Renal cortex interstitium (tissue), 11 donors: ENCODE measurements at regions not wholly inside any gene's neighbourhood (a gene's known extent, or its start where the extent isn't known, plus 50 kb on each side); places are given as distances from the start of the nearest gene placed in this dataset.
"Not testable (repeated sequence)": the region's sequence is repeated elsewhere in the genome, so short reads cannot be mapped to it uniquely, and the experiment has no call there.

Experiments
- DNase-seq, 11 donors: peaks; one replicate each; pipeline ENCODE4 v3.0.0-alpha.2; 2013; ENCODE audit warnings: low read depth in 9 of 11, low spot score in 4 of 11; ENCODE audit errors: extremely low read depth in 1 of 11

DNA sequence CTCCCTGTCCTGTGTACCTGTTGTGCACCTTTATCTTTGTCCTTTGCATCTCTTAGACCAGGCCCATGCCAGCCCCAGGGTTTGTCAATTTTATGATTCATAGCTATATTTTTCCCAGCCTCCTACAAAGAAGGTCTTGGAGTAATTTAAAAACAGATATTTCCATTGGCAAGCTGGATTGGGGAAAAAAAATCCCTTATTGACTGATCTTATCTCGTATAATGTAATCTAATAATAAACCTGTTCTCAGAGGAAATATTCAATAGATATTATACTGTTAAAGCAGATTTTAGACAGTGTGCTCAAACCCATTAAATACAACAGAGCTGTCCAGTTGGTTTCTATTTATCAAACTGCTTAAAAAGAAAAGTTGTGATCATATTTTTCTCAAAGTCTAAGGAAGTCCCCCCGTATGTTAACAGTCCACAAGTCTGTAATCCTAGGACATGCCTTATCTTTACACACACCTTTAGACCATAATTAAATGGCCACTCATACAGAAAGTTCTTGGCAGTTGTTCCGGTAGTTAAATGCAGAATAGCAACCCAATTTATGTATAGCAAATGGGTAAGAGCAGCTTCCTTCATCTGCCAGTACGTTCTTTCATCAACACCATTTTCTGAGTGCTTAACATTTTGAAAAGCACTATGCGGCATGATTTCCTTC lies 700.9 kb upstream of the NR2F2 start:
- DNase-seq: no peak

DNA sequence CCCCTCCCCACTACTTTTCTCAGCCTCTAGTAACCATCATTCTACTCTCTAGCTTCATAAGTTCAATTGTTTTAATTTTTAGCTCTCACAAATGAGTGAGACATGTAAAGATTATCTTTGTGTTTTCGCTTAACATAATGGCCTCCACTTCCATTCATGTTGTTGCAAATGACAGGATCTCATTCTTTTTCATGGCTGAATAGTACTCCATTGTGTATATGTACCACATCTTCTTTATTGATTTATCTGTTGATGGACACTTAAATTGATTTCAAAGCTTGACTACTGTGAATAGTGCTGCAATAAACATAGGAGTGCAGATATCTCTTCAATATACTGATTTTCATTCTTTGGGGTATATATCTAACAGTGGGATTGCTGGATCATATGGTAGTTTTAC lies 699.8 kb upstream of the NR2F2 start:
- DNase-seq: no peak

DNA sequence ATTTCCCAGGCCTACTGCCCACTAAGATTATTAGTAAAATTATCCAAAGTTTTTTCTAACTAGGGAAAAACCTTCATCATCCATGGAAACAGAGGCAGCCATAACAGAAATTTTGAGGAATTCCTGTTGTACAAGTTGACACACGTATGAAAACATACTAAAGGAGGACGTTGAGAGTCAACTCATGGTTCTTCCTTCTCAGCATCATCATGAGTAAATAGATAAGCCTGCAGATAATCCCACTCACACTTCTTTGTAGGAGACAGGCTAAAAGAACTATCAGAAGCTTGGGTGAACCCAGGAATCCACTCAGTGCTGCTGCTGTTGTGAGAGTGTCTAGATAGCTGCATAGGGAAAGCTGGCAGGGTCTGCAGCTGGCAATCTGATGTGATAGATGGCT lies 694.8 kb upstream of the NR2F2 start:
- DNase-seq: no peak

DNA sequence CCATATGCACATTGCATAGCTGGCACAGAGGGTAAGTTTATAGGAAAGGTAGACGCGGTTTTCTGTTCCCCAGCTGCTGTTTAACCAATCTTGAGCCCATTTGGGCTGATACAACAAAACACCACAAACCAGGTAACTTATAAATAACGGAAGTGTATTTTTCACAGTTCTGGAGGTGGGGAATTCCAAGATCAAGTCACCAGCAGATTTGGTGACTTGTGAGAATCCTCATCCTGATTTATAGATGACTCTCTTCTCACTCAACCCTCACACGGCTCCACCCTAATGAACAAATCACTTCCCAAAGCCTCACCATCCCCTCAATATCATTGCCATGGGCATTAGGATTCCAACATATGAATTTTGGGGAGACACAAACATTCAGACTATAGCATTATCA lies 694.4 kb upstream of the NR2F2 start:
- no peak for DNase-seq

DNA sequence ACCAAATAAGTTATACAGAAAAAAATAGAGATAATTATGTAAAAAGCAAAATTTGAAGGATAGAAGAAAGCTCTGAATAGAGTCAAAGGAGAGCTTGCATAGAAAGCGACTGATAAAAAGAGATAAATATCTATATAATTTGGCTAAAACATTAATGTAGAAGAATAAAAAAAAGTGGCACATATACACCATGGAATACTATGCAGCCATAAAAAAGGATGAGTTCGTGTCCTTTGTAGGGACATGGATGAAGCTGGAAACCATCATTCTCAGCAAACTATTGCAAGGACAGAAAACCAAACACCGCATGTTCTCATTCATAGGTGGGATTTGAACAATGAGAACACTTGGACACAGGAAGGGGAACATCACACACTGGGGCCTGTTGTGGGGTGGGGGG lies 693.3 kb upstream of the NR2F2 start:
- DNase-seq: not testable (repeated sequence)

DNA sequence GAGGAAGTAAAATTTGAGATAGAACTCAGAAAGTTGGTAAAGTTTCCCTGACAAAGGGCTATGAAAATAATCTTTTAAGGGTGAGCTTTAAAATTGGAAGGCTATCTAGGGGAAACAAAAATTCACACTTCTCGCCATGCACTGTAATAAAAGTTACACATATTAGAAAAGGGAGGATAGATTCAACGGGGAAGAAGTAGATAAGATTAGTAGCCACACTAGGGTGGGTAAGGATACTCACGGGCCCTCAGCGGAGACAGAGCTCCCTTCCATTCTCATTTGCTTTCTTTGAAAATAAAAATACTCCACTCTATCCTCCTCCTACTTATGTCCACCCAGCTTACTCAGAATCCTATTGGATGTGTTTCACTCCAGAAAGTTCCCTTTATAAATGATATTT lies 691.3 kb upstream of the NR2F2 start:
- no peak for DNase-seq

DNA sequence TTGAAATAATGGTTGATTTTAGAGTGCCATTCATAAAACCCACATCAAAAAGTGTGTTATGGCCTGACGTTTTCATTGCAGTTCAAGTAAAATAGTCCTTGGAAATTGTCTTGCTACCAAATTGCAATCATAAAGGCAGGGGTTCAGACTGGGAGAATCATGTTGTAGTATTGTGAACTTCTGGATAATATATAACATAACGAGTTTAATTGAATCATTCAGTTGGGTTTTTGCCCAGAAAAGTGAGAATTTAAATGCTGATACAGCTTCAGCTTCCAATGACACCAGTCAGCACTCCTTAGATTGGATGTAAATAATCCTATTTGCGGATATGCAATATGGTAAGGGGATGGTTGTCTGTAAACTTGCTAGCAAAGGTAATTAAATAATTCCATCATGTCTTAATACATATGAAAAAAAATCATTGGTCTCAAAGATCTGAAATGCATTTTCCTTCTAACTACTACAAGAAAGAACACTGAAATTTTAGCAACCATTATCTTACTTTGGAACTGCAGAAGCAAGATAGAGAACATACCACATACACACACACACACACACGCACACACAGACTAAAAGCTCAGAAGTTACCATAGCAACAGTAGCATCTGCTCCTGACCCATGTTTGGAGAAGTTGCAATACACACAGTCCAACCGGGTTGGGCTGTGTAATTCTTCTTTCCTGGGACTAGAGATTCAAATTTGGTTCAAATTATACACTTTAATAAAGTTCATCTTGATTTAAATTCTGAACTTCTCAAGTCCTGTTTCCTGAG lies 686.2 kb upstream of the NR2F2 start:
- DNase-seq: peak in 3 of 11 donors; percentile 42 to 59 (median 53)

DNA sequence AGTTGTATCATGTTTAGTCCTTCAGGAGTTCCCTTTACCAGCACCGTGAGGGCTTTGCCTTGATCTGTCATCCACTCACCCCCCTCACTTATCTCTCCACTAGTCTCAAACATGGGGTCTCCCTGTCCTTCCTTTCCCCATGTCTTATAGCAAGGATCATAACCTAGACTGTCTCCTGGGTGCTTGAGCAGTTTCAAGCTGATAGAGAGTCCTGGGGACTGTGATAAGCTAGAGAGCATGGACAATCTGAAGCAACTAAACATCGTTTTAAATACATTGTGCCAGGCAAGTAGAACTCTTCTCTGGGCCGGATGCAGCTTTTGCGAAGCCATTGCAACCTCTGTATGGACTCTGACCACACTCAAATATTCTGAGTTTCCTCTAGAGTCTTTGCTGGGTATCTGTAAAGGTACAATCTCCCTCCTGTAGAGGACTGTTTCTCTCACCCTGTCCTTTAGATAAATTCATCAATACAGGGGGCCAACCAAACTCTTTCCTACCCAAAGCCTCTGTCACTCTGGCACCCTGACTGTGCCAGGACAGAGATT lies 684.6 kb upstream of the NR2F2 start:
- no peak for DNase-seq

DNA sequence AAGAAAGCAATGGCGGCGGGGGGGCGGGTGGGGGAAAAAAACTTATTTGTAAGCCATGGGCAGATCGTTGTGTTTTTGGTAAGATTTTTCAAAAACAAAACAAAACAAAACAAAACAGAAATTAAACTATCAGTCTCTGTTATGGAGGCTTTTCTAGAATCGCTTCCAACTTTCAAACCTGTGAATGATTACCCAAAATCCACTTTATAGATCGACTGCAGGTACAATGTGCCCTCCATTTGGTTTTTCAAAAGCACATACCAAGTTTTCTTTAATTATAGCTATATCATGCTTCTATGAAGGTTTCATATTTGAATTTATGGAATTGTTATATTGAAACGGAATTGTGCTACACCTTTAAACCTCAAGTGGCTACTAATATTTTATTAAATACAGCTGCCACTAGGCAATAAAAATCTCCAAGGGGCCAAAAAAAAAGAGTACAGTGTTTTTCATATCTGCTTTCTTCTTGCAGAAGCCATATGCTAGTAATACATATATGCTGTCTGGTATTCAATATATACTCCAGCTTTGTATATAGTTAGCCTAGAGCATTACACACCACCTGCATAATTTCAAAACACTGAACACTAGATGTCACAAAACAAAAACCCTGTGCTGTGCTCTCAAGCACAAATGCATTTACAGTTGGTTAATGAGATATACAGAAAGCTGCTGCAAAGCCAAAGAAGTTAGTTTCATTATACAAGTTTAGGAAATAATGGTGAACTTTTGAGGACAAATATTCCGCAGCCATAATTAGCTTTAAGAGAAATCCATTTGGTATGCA lies 683.8 kb upstream of the NR2F2 start:
- DNase-seq: peak in 1 of 11 donors; percentile 36

DNA sequence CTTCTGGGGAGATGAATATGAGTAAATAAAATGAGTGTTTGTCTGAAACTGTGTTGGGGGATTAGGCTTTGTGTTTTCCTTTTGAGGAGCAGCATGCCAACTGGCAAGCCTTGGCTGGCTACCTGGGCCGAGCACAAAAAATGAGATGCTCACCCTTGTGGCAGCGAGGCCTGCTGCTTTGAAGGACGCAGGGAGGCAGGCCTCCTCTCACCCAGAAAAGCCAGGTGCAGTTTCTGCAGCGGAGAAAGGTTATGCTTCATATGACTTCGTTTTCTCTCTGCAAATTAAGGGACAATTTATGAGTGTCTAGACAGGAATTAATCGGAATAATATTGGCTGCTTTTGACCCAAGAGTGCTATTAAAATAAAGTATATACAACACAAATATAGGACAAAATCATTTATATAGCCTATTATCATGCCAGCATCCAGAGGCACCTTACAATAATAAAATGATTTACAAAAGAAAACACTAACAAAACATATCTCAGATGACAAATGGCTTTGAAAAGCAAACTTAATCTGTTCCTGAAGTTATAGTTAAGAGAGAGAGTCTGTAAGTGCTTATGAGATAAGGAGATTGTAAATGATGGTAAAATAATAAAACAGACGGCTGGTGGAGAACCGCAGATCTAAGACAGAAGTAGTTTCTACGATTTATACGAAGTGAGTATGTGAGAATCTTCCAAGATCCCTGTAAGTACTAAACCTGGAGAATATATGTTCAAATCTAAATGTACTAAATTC lies 682.8 kb upstream of the NR2F2 start:
- DNase-seq: no peak

DNA sequence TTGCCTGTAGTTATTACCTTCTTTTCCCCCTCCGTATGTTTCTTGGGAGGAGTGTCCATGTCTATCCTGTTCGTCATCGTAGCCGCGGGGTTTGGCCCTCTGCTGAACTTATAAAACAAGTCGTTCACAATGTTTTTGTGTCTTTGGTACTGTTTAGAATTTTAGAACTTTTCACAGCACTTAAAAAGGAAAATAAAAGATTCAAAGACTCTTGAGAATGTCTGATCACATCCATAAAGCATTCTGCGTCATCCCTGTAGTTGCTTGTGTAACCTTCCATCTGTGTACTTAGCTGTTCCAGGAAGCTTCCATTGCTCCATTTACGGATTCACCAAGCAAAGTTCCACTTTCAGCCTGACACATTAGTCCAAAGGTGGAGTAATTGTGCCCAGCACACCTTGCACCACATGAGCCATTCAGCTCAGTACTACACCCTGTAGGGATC lies 677.1 kb upstream of the NR2F2 start:
- no peak for DNase-seq

DNA sequence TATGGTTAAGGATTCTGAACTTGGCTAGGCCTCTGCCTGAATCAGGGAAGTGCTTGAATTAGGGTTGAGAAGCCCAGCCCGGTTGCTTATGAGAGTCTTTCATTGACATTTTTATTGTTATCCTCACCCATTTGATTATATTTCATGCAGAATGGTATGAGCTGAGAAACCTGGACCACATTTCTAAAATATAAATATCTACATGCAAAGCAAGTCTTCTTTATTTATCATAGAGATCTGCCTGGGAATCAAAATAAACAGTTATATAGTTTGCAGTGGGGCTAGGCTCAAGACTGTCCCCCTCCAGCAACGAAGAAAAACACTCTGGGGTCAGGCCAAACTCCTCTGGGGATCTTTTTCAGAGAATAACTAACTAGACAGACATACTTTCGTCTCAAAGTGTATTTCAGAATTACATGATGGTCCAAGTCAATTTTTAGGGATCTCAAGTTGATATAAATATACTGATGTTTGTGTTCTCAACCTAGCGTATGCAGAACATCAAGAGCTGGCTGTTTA lies 675.4 kb upstream of the NR2F2 start:
- no peak for DNase-seq

DNA sequence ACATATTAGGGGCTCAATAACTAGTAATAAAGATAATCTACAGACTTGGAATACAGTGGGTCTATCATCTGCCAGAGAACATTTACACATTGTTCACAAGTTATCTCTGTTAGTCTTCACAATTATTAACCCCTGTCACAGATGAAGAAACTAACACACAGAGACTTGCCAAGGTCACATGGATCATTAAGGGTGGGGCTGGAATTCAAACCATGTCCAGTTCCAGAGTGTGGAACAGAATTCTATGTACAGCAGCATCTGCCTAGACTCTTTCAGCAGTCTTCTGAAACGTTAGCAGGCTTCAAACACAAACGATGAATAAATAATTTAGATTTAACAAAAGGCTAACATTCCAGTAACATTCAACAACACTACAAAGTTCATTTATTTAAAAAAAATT lies 673.9 kb upstream of the NR2F2 start:
- no peak for DNase-seq

DNA sequence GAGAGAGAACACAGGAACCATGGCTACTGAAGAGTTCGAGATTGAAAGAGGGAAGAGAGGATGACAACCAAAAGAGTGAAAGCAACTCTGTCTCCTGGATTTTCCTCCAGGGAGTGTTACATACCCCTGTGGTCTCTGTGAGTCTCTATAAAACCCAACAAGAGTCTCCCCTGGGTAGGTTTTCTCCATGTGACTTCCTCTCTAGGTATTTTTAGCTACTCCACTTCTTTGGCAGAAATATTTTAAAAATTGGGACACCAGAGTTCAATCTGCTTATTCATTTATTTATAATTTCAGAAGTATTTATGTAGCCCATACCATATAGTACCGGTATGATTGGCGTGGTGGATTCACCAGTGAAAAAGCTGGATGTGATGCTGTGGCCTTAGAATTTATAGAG lies 671.7 kb upstream of the NR2F2 start:
- DNase-seq: no peak

DNA sequence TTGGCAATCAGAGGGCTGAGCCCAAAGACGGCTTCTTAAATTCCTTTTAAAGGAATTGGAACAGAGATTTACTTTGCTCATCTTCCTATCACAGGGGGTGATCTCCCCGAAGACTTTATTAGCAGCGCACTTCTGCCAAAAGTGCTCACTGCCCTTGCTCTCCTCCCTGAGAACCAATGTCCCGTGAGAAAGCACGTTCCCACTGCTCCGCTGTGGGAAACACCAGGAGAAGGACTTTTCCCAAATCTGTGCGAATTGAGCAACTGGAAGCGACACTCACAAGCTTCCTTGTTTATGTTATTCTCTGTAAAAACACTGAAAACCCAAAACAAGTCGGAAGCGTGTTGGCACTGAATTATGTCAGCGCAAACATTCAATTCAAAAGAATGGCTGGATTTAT lies 670.8 kb upstream of the NR2F2 start:
- DNase-seq: no peak

DNA sequence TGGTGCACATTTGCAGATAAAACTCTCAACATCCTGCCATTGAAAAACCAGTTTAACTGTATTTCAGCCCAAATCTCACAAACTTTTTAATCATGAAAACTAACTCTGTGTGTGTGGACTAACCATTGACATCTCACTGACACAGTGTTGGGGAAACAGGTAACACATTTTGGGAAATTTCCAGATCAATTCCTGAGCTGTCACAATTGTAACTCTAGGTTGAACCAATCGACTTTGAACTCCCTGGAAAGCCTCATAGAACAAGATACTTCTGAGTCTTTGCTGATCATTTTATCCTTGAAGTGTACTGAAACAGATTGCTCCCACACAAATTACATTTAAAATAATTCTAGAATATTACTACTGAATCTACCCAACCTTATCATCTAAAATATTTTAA lies 667.9 kb upstream of the NR2F2 start:
- no peak for DNase-seq

DNA sequence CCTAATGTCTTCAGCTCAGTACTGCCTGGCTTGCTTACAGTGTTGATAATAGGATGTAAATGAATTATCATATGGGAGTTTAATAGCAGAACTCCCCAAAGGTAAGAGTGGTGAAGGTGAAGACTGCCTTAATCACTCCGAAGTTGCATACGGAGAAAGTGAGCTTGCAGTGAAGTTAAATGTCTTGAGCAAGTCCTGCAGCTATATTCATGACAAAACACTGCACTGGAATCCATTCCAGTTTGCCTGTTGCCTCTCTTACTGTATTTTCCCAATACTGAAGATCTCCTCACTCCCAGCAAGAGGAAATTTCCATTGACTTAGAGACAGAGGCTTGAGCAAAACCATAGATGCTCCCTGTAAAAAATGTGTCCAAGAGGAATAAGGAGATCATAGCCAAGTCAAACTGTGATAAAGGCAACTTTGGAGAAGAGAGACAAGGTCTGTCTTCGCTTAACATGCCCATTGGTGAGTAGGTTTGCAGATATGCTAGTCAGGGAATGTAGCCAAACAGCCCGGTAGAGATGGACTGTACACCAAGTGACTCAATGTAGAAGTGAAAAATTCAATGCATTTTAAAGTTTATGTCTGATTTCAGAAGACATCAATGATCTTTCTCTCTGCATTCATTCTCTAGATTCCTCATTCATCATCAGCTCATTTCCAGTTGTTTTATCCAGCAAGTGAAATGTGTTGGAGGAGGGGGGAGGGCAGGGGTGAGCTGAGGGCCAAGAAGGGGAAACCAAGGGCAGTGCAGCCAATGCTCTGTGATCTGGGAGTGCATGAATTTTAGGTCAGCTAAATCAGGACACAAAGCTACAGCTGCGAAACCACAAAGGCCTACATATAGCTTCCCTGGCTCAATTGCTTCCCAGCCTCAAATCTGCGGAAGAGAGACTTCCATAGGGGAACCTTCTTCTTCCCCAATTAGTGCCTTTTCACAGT lies 667.1 kb upstream of the NR2F2 start:
- DNase-seq: no peak

DNA sequence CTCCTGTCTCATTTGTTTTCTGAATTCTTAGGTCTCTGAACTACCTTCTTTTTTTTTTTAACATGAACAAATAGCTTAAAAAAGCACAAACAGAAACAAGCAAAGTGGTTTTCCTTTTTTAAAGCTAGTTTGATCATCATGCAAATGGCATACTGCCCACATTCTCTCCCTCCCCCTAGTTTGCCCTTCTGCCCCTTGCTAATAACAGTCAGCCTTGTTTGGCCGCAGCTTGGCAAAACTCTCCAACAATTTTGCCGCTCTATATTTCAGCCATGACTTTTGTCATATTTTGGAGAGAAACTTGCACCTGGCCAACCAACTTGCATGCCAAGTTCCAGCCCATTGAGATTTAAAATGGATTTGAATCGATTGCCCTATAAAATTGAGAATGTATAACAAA lies 666.0 kb upstream of the NR2F2 start:
- DNase-seq: no peak
